GM23338 (cell line): ENCODE measurements at regions not wholly inside any gene's neighbourhood (a gene's known extent, or its start where the extent isn't known, plus 50 kb on each side); places are given as distances from the start of the nearest gene placed in this dataset.

Experiments
- ATAC-seq: fragments of 200-7000 bp; cut with Tn5 transposase; 3 replicates; pipeline ENCODE4 v1.9.1; 2020
- DNase-seq: peaks from one replicate; pipeline ENCODE4 v3.0.0-alpha.2; 2015; ENCODE audit warnings: low spot score
- H2AFZ ChIP-seq: fragments of 200-600 bp; sonication (generic); 2 replicates; pipeline ENCODE4 v1.8.0; 2016; ENCODE audit warnings: antibody characterized with exemption, mild to moderate bottlenecking, moderate library complexity
- H3F3A ChIP-seq: fragments of 200-600 bp; sonication (generic); replicated peaks from 2 replicates; pipeline ENCODE4 v1.8.0; 2017; ENCODE audit warnings: antibody characterized with exemption, mixed run types, low read depth
- H3K27ac ChIP-seq: fragments of 200-600 bp; sonication (generic); 2 replicates; pipeline ENCODE4 v1.6.1; 2016; ENCODE audit warnings: low read depth
- H3K27me3 ChIP-seq: fragments of 200-600 bp; sonication (generic); 2 replicates; pipeline ENCODE4 v1.8.0; 2016; ENCODE audit warnings: mild to moderate bottlenecking, mixed run types, moderate library complexity; ENCODE audit not compliant: insufficient read depth
- H3K36me3 ChIP-seq: fragments of 200-600 bp; sonication (generic); 2 replicates; pipeline ENCODE4 v1.8.0; 2016; ENCODE audit warnings: mild to moderate bottlenecking; ENCODE audit not compliant: insufficient read depth
- H3K4me1 ChIP-seq: fragments of 200-600 bp; sonication (generic); 2 replicates; pipeline ENCODE4 v1.8.0; 2016; ENCODE audit warnings: mild to moderate bottlenecking, moderate library complexity; ENCODE audit not compliant: insufficient read depth
- H3K4me2 ChIP-seq: fragments of 200-600 bp; sonication (generic); 2 replicates; pipeline ENCODE4 v1.7.1; 2017; ENCODE audit warnings: mixed run types
- H3K4me3 ChIP-seq: fragments of 200-600 bp; sonication (generic); 2 replicates; pipeline ENCODE4 v1.6.1; 2016; ENCODE audit warnings: mixed run types
- H3K79me2 ChIP-seq: fragments of 200-600 bp; sonication (generic); replicated peaks from 2 replicates; pipeline ENCODE4 v1.8.0; 2017; ENCODE audit warnings: mild to moderate bottlenecking; ENCODE audit not compliant: insufficient read depth
- H3K9me2 ChIP-seq: fragments of 200-600 bp; sonication (generic); 2 replicates; pipeline ENCODE4 v1.8.0; 2017; ENCODE audit not compliant: insufficient read depth
- H4K20me1 ChIP-seq: fragments of 200-600 bp; sonication (generic); replicated peaks from 2 replicates; pipeline ENCODE4 v1.8.0; 2017; ENCODE audit warnings: mild to moderate bottlenecking; ENCODE audit not compliant: insufficient read depth
- H3K27ac Mint-ChIP-seq: 2 replicates; pipeline ENCODE4 v1.8.0; 2020; ENCODE audit warnings: inconsistent platforms, mild to moderate bottlenecking, moderate library complexity, mixed read lengths
- H3K27me3 Mint-ChIP-seq: 3 replicates; pipeline ENCODE4 v1.8.0; 2022; ENCODE audit warnings: low read depth, mild to moderate bottlenecking, moderate library complexity, mixed read lengths, inconsistent platforms; ENCODE audit not compliant: insufficient read depth, poor library complexity
- H3K36me3 Mint-ChIP-seq: 3 replicates; pipeline ENCODE4 v1.8.0; 2021; ENCODE audit warnings: low read depth, mild to moderate bottlenecking, inconsistent platforms, moderate library complexity, mixed read lengths
- H3K4me1 Mint-ChIP-seq: 3 replicates; pipeline ENCODE4 v1.8.0; 2020; ENCODE audit warnings: mild to moderate bottlenecking, inconsistent platforms, mixed read lengths
- H3K4me3 Mint-ChIP-seq: 3 replicates; pipeline ENCODE4 v1.8.0; 2021; ENCODE audit warnings: moderate library complexity, mild to moderate bottlenecking, inconsistent platforms, mixed read lengths
- H3K9me3 Mint-ChIP-seq: 3 replicates; pipeline ENCODE4 v1.8.0; 2020; ENCODE audit warnings: moderate library complexity, mild to moderate bottlenecking, inconsistent platforms, mixed read lengths
- CREB1 ChIP-seq: fragments of 250-450 bp; sonication (Bioruptor Pico); IDR thresholded peaks from 2 replicates; pipeline ENCODE4 v1.5.0; 2020; ENCODE audit warnings: low read depth, mild to moderate bottlenecking, moderate library complexity
- EZH2 ChIP-seq: fragments of 200-600 bp; sonication (generic); IDR thresholded peaks from one replicate; pipeline ENCODE4 v1.8.0; 2017; ENCODE audit warnings: antibody characterized with exemption, mild to moderate bottlenecking, low read depth; ENCODE audit not compliant: unreplicated experiment
- EZH2phosphoT487 ChIP-seq: fragments of 200-600 bp; sonication (generic); IDR thresholded peaks from one replicate; pipeline ENCODE4 v1.8.1; 2018; ENCODE audit warnings: antibody characterized with exemption; ENCODE audit not compliant: unreplicated experiment
- JUNB ChIP-seq: IDR thresholded peaks from one replicate; pipeline ENCODE4 v1.6.1; 2016; ENCODE audit warnings: antibody characterized with exemption; ENCODE audit not compliant: unreplicated experiment
- NANOG ChIP-seq: IDR thresholded peaks from 2 replicates; pipeline ENCODE4 v1.6.1; 2016; ENCODE audit warnings: antibody characterized with exemption, borderline replicate concordance
- POLR2AphosphoS5 ChIP-seq: IDR thresholded peaks from 2 replicates; pipeline ENCODE4 v1.6.1; 2016; ENCODE audit warnings: antibody characterized with exemption, low read depth
- STAT1 ChIP-seq: IDR thresholded peaks from one replicate; pipeline ENCODE4 v1.6.1; 2016; ENCODE audit warnings: antibody characterized with exemption; ENCODE audit not compliant: unreplicated experiment
- ZNF114 ChIP-seq: fragments of 250-450 bp; sonication (Bioruptor Pico); IDR thresholded peaks from 2 replicates; pipeline ENCODE4 v1.5.0; 2020; ENCODE audit warnings: mild to moderate bottlenecking, moderate library complexity
- ZNF331 ChIP-seq: fragments of 250-450 bp; sonication (Bioruptor Pico); IDR thresholded peaks from 2 replicates; pipeline ENCODE4 v1.5.0; 2020; ENCODE audit warnings: low read depth, mild to moderate bottlenecking, moderate library complexity
- TF ChIP-seq, protein P1 (sequence below): IDR thresholded peaks from 2 replicates; pipeline ENCODE4 v1.6.1; 2016; ENCODE audit warnings: antibody characterized with exemption
- TF ChIP-seq, protein P2 (sequence below): IDR thresholded peaks from one replicate; pipeline ENCODE4 v1.6.1; 2018; ENCODE audit warnings: antibody characterized with exemption; ENCODE audit not compliant: unreplicated experiment
- TF ChIP-seq, protein P3 (sequence below), 2 experiments: fragments of 200-600 bp in 1 of 2; sonication (generic) in 1 of 2; conservative IDR thresholded peaks; 2 replicates each; pipeline versions ENCODE4 v1.5.1 to v1.6.1; 2016 to 2017; ENCODE audit warnings: antibody characterized with exemption in 2 of 2, low read depth in 2 of 2, mild to moderate bottlenecking in 2 of 2, moderate library complexity in 1 of 2

DNA sequence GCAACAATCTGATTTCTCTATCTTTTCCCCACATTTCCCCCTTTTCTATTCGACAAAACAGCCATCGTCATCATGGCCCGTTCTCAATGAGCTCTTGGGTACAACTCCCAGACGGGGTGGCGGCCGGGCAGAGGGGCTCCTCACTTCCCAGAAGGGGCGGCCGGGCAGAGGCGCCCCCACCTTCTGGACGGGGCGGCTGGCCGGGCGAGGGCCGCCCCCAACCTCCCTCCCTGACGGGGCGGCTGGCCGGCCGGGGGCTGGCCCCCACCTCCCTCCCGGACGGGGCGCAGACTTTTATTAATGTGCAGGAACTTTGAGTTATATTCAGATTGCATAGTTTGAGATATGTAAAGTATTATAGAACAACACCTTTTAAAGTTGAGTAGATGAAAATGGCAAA is 64.4 kb upstream of the HPGD start:
- Histone ChIP-seq H2AFZ (no peak overlapping the region), H3K79me2 (no peaks in the 10 kb centered on the region), H3K4me2 (no peak overlapping the region), H3K4me1 (peaks cover 13% of the 10 kb centered on the region; the same call in 1 of the 2 replicates), H4K20me1 (no peaks in the 10 kb centered on the region), H3K27ac (no peak overlapping the region), H3F3A (no peaks in the 10 kb centered on the region), H3K9me2 (no peaks in the 10 kb centered on the region), H3K36me3 (no peaks in the 10 kb centered on the region; the same call in 1 of the 2 replicates), H3K4me3 (no peak overlapping the region), H3K27me3 (no peaks in the 10 kb centered on the region)
- DNase-seq (no peak), ATAC-seq (no peak)
- Mint-ChIP-seq H3K27ac (no peak overlapping the region), H3K4me3 (no peak overlapping the region), H3K27me3 (peaks cover 2% of the 10 kb centered on the region), H3K4me1 (peaks cover 15% of the 10 kb centered on the region), H3K9me3 (peaks cover 6% of the 10 kb centered on the region; the same call in 1 of the 3 replicates), H3K36me3 (peaks cover 6% of the 10 kb centered on the region; the same call in 1 of the 3 replicates)
- TF ChIP-seq JUNB: no peak
- TF ChIP-seq STAT1: no peak

DNA sequence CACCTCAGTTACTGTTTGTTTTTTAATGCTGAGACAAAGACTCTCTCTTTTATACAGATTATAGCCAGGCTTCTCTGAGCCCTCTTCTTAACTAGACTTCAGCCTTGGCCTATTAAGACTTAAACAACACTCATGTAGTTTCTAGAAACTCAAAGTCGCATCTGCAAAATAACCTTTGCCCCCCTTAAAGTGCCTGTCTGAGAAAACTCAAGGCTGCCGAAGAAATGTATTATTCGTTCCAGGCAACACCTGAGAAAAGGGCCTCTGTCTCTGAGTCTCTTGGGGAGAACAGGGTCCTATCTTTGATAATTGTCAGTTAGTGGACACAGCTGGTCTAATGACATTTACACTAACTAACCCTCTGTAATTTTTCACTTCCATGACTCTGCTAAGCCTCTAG is 60.8 kb upstream of the HPGD start:
- Mint-ChIP-seq H3K9me3 (peaks cover 6% of the 10 kb centered on the region; the same call in 1 of the 3 replicates), H3K27ac (no peak overlapping the region), H3K4me3 (no peak overlapping the region), H3K36me3 (peaks cover 6% of the 10 kb centered on the region; the same call in 2 of the 3 replicates), H3K27me3 (peaks cover 2% of the 10 kb centered on the region), H3K4me1 (no peaks in the 10 kb centered on the region)
- Histone ChIP-seq H3F3A (no peaks in the 10 kb centered on the region), H3K4me3 (no peak overlapping the region), H3K27ac (no peak overlapping the region), H3K27me3 (no peaks in the 10 kb centered on the region), H3K9me2 (no peaks in the 10 kb centered on the region), H3K79me2 (no peaks in the 10 kb centered on the region), H3K36me3 (no peaks in the 10 kb centered on the region; the same call in 1 of the 2 replicates), H3K4me2 (no peak overlapping the region), H3K4me1 (no peaks in the 10 kb centered on the region), H2AFZ (no peak overlapping the region), H4K20me1 (no peaks in the 10 kb centered on the region)
- no peak for DNase-seq
- no peak for ATAC-seq
- TF ChIP-seq, protein P1, sequence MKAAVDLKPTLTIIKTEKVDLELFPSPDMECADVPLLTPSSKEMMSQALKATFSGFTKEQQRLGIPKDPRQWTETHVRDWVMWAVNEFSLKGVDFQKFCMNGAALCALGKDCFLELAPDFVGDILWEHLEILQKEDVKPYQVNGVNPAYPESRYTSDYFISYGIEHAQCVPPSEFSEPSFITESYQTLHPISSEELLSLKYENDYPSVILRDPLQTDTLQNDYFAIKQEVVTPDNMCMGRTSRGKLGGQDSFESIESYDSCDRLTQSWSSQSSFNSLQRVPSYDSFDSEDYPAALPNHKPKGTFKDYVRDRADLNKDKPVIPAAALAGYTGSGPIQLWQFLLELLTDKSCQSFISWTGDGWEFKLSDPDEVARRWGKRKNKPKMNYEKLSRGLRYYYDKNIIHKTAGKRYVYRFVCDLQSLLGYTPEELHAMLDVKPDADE: no peak
- TF ChIP-seq CREB1 (no peak), POLR2AphosphoS5 (no peak), ZNF114 (CRISPR knock-in tag) (no peak), NANOG (no peak), EZH2 (no peak), STAT1 (no peak), JUNB (no peak), ZNF331 (CRISPR knock-in tag) (no peak), EZH2phosphoT487 (no peak)
- TF ChIP-seq, protein P2, sequence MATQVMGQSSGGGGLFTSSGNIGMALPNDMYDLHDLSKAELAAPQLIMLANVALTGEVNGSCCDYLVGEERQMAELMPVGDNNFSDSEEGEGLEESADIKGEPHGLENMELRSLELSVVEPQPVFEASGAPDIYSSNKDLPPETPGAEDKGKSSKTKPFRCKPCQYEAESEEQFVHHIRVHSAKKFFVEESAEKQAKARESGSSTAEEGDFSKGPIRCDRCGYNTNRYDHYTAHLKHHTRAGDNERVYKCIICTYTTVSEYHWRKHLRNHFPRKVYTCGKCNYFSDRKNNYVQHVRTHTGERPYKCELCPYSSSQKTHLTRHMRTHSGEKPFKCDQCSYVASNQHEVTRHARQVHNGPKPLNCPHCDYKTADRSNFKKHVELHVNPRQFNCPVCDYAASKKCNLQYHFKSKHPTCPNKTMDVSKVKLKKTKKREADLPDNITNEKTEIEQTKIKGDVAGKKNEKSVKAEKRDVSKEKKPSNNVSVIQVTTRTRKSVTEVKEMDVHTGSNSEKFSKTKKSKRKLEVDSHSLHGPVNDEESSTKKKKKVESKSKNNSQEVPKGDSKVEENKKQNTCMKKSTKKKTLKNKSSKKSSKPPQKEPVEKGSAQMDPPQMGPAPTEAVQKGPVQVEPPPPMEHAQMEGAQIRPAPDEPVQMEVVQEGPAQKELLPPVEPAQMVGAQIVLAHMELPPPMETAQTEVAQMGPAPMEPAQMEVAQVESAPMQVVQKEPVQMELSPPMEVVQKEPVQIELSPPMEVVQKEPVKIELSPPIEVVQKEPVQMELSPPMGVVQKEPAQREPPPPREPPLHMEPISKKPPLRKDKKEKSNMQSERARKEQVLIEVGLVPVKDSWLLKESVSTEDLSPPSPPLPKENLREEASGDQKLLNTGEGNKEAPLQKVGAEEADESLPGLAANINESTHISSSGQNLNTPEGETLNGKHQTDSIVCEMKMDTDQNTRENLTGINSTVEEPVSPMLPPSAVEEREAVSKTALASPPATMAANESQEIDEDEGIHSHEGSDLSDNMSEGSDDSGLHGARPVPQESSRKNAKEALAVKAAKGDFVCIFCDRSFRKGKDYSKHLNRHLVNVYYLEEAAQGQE: no peak
- TF ChIP-seq, protein P3, sequence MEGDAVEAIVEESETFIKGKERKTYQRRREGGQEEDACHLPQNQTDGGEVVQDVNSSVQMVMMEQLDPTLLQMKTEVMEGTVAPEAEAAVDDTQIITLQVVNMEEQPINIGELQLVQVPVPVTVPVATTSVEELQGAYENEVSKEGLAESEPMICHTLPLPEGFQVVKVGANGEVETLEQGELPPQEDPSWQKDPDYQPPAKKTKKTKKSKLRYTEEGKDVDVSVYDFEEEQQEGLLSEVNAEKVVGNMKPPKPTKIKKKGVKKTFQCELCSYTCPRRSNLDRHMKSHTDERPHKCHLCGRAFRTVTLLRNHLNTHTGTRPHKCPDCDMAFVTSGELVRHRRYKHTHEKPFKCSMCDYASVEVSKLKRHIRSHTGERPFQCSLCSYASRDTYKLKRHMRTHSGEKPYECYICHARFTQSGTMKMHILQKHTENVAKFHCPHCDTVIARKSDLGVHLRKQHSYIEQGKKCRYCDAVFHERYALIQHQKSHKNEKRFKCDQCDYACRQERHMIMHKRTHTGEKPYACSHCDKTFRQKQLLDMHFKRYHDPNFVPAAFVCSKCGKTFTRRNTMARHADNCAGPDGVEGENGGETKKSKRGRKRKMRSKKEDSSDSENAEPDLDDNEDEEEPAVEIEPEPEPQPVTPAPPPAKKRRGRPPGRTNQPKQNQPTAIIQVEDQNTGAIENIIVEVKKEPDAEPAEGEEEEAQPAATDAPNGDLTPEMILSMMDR (conservative IDR thresholded peaks at IDR 0.05; ENCODE audit: low read depth in 2 of 2): no peak
